IPS DF 19.7 (cell line): ENCODE measurements at regions not wholly inside any gene's neighbourhood (a gene's known extent, or its start where the extent isn't known, plus 50 kb on each side); places are given as distances from the start of the nearest gene placed in this dataset.

Experiments used
- DNase-seq: peaks from one replicate; pipeline ENCODE4 v3.0.0-alpha.2; 2013; ENCODE audit warnings: low read depth, low spot score

GRCh38 chr3:115450036-115450435 lies 173.3 kb upstream of the GAP43 start:
- no peak for DNase-seq

GRCh38 chr3:115464036-115464435 lies 159.3 kb upstream of the GAP43 start:
- no peak for DNase-seq

DNA sequence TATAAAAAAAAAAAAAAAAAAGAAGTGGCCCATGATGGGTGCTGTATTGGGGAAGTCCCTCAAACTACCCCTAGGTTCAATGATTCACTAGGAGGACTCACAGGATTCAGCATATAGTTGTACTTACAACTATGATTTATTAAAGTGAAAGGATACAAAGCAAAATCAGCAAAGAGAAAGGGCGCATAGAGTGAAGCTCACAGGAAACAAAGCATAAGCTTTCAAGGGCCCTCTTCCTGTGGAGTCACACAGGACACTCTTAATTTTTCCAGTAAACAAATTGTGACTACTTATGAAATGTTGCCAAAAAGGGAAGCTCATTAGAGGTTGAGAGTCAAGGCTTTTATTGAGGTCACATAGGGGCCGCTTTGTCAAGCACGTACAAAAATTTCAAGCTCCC lies 153.7 kb upstream of the GAP43 start:
- no peak for DNase-seq

GRCh38 chr3:115470254-115470653 lies 153.1 kb upstream of the GAP43 start:
- DNase-seq = no peak

GRCh38 chr3:115475178-115476041 lies 147.9 kb upstream of the GAP43 start:
- no peak for DNase-seq

- no peak for DNase-seq
These were observed 146.8 kb upstream of the GAP43 start for GRCh38 chr3:115476472-115476871.

GRCh38 chr3:115478359-115478758 lies 145.0 kb upstream of the GAP43 start:
- no peak for DNase-seq

DNA sequence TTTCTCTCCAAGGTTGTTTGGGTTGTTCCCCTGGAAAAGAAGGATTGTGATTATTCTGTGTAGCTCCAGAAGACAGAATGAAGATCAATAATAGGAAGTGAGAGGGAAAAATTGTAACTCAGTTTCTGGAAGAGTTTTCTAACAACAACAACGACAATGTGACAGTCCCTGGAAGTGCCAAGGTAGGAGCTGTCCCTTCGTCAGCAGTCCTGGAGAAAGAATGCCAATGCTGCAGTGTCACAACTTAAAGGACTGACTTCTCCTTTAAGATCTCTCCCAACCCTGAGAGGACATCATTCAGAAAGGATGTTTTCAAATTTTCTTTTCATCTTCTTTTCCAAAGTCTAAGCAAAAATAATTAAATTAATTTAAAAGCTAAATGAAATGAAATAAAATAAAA lies 136.4 kb upstream of the GAP43 start:
- no peak for DNase-seq

- DNase-seq = no peak
These were observed 135.3 kb upstream of the GAP43 start for GRCh38 chr3:115487968-115488367.

- no peak for DNase-seq
These were observed 134.9 kb upstream of the GAP43 start for GRCh38 chr3:115488409-115488808.

DNA sequence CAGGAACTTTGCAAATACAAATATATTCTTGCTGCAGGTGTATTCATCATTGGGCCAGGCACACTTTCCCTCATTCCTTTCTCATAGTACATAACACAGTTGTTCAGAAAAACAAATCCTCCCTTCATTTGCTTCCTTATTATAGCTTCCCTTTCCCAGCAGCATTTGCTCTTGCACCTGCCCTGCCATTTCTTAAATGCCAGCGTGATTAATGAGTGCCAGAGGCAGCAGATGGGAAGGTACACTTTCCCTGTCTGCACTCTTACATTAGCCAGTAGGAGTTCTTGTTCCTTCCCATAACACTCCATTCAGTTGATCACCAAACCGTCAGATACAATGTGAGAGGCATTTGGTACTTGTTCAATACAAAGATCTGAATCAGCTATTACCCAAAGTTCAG lies 128.5 kb upstream of the GAP43 start:
- no peak for DNase-seq

- no peak for DNase-seq
These were observed 124.9 kb upstream of the GAP43 start for GRCh38 chr3:115498421-115498820.

- no peak for DNase-seq
These were observed 124.4 kb upstream of the GAP43 start for GRCh38 chr3:115498898-115499297.

DNA sequence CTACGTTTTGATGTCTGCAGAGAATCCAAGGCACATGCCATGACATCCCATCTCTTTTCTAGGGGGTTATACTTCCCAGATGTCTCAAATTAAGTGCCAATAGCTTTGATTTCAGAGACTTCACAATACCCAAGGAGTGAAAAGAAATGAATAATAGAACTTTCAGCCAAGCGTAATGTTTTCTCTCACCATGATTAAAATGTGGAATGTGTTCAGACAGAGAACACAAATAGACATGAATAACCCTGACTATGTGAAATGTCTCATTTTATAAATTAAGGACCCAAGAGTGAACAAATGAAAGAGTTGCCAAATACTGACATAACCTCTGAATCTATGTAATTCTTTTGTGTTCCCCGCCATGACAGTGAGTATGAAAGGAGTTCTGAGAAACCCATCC lies 123.6 kb upstream of the GAP43 start:
- no peak for DNase-seq

DNA sequence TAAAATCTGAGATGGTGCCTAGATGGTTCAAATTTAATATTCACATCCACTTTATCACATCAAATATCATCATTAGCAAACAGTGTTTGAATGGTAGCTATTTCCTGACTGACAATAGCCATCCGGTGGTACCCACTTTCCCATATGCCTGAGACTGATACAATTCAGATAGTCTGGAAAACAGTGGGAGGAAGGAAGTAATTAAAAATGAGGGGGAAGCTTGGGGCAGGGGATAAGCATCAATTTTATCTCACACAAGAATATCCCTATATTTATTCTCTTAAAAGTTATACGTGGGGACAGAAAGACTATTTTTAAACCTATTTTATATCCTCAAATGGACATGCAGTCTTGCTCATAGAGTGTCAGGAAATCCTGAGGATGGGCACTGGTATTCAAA lies 122.5 kb upstream of the GAP43 start:
- no peak for DNase-seq

- no peak for DNase-seq
These were observed 121.2 kb upstream of the GAP43 start for GRCh38 chr3:115502128-115502527.

DNA sequence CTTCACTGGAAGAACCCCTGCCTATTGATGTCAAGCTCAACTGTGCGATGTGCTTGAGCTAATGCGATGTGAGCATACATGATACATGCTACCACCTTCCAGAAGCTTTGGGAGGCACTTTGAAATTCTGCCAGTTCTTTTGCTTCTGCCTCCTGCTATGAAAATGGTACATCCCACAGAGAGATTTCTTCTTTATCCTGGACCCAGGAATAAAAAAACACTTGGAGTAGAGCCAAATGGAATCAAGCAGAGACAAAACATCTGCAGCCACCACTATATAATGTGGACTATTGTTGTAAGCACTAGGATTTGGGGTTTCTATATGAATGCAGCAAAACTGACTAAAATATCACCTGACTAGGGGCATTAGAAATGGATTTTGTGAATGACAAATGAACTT lies 119.9 kb upstream of the GAP43 start:
- no peak for DNase-seq

DNA sequence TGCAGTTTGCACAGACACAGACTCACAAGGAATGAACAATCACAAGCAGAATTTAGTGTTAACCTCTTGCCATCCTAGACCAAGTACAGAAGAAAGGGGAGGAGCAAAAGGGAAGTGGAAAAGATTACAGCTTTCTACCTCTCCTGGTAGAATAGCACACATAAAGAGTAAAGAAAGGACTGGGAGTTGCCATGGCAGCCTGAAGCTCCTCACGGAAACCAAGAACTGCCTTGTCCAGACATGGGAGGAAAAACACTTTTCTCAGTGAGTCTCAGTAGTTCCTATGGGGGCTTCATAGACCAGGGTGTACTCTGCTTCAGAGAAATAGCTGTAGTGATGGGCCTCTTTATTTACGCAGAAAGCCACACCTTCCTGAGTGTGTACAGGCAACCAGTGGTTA lies 114.7 kb upstream of the GAP43 start:
- DNase-seq = no peak

- peak; percentile 72 for DNase-seq
These were observed 110.5 kb upstream of the GAP43 start for GRCh38 chr3:115512565-115513415.

DNA sequence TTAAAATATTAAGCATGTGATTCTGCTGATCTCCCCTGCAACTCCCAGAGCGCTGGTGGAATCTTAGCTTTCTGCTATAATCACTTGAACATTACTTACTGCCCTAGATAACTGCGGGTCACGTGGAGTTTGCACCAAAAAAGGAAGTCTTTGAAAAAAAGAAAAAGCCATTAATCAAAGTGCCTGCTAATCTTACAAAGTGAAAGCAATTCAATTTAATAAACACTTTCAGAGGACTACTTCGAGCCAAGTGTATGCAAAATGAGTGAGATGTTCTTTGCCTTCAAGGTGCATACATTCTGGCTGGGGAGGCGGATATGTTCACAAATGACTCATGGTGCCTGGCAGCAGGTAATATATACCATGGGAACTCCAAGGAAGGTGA lies 109.9 kb upstream of the GAP43 start:
- no peak for DNase-seq

DNA sequence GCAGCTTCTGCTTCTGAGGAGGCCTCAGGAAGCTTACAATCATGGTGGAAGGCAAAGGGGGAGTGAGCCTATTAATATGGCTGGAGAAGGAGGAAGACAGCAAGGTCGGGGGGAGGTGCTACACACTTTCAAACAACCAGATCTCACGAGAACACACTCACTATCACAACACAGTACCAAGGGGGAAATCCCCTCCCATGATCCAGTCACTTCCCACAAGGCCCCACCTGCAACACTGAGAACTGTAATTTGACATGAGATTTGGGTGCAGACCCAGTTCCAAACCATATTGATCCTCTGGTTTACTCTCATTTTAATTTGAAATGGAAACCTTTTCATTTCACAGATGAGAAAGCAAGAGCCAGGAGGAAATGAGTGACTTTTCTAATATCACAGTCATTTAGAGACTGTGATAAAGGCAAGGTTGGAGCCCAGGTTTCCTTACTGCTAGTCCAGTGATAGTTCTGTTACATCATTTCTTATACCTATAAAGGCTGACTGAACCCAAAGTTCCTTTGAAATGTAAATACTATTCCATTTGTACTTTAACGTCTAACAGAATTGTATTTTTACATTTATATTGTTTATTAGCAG lies 105.8 kb upstream of the GAP43 start:
- no peak for DNase-seq

GRCh38 chr3:115518100-115518852 lies 105.0 kb upstream of the GAP43 start:
- DNase-seq = peak; percentile 28
